Transverse colon (tissue), 4 donors: ENCODE measurements at regions not wholly inside any gene's neighbourhood (a gene's known extent, or its start where the extent isn't known, plus 50 kb on each side); places are given as distances from the start of the nearest gene placed in this dataset.
A peak's percentile ranks its signal among the peaks of the same experiment; 100 is the strongest.

Experiments used
- DNase-seq: peaks from one replicate; pipeline ENCODE4 v3.0.0-alpha.2; 2019
- H3K27ac ChIP-seq, 4 donors: fragments of 200-600 bp; sonication (generic); 2 replicates each; pipeline ENCODE4 v1.5.1; 2016 to 2018; ENCODE audit warnings: inconsistent platforms in 4 of 4
- H3K27me3 ChIP-seq: fragments of 200-600 bp; sonication (generic); 2 replicates; pipeline ENCODE4 v1.5.1; 2017; ENCODE audit warnings: inconsistent platforms
- H3K36me3 ChIP-seq, 4 donors: fragments of 200-600 bp; sonication (generic); 2 replicates each; pipeline ENCODE4 v1.5.1; 2017 to 2019; ENCODE audit warnings: inconsistent platforms in 4 of 4
- H3K4me1 ChIP-seq, 4 donors: fragments of 200-600 bp; sonication (generic); 2 replicates each; pipeline ENCODE4 v1.5.1; 2017 to 2020; ENCODE audit warnings: inconsistent platforms in 4 of 4
- H3K4me3 ChIP-seq, 4 donors: fragments of 200-600 bp; sonication (generic); 1 replicate in 1 of 4; 2 replicates in 3 of 4; pipeline versions ENCODE4 v1.5.1 to v1.6.1; 2017 to 2019; ENCODE audit warnings: inconsistent platforms in 4 of 4
- H3K9me3 ChIP-seq, 2 donors: fragments of 200-600 bp; sonication (generic); 2 replicates each; pipeline ENCODE4 v1.5.1; 2017 to 2019; ENCODE audit warnings: inconsistent platforms in 2 of 2
- CTCF ChIP-seq, 5 experiments: fragments of 200-600 bp in 3 of 5; fragments of 450-650 bp in 2 of 5; sonication (generic) in 3 of 5; IDR thresholded peaks; 1 replicate in 2 of 5; 2 replicates in 3 of 5; pipeline ENCODE4 v1.5.1; 2016 to 2017; ENCODE audit warnings: antibody characterized with exemption in 5 of 5, inconsistent platforms in 3 of 5, mild to moderate bottlenecking in 2 of 5, moderate library complexity in 1 of 5
- EP300 ChIP-seq: sonication (generic); formaldehyde crosslinking; IDR thresholded peaks from one replicate; pipeline ENCODE4 v1.6.1; 2017; ENCODE audit warnings: antibody characterized with exemption, low read depth
- POLR2A ChIP-seq: fragments of 450-650 bp; IDR thresholded peaks from one replicate; pipeline ENCODE4 v1.6.1; 2016; ENCODE audit warnings: antibody characterized with exemption, mild to moderate bottlenecking, moderate library complexity
- POLR2AphosphoS5 ChIP-seq, 3 donors: sonication (generic); formaldehyde crosslinking; IDR thresholded peaks; one replicate each; pipeline ENCODE4 v1.6.1; 2016; ENCODE audit warnings: antibody characterized with exemption in 3 of 3
- WGBS, 2 donors: methylation state at CpG; one replicate each; pipeline ENCODE4 v1.1.5; 2018; ENCODE audit warnings: low coverage in 1 of 2; 5-methylcytosine and 5-hydroxymethylcytosine counted together
- in situ Hi-C, 4 donors: fragments of 200-750 bp; cut with MboI; loops; one replicate each; pipeline versions ENCODE4 v1.15.0 to v1.15.1; 2017; ENCODE audit warnings: low sequenced_read_pairs in 3 of 4, low pct_ligation_motif_present in 1 of 4, low pct_unique_long_range_greater_than_20kb in 1 of 4
- intact Hi-C: fragments of 100-400 bp; cut with DNase I; formaldehyde crosslinking; loops from one replicate; pipeline ENCODE4 v1.15.1; 2023; ENCODE audit warnings: low total_unique reads

DNA sequence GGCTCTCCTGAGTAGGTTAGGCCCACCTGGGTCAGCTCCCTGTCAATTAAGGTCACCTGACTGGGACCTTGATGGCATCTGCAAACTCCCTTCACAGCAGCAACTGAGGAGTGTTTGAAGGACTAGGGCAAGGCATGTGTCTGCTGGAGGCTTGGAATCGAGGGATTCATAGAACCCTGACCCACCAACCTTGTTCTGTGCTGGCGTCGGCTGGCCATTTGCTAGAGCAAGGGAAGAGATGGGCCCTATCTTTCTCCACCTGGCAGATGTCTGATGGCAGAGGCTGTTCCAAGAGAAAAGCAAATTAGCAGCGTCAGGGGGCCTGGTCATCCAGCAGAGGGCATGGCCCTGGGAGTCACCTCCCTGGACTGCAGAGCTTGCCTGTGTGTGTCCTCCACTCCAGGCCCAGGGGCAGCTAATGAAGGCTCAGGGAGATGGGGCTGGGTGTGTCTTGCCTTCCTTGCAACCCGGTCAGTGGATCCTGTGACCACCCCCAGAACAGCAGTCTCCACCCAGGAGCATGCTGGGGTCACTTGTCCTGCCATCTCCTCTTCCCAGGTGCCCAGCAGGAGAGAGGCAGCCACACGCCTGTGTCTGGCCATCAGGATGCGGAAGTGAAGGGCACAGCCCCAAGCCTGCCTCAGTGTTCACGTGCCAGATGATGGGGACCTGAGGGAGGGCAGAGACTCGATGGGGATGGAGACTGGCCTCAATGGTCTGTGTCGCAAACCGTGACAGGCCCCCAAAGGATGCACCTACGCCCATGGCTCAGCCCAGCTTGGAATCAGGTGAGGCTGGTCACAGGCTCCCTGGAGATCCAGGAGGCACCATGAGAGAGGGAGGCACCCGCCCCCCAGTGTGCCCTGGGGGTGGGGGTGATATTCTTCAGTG is 53.9 kb downstream of the BARX1 start:
- 81% methylated on average over 12 of the region's 13 CpGs; no CpG with 5 or more reads in 1 of the 2 donors for WGBS, 2 donors
- H3K9me3 ChIP-seq: no peaks in the 10 kb centered on the region
- no peaks in the 10 kb centered on the region for H3K27me3 ChIP-seq
- no peak overlapping the region for H3K27ac ChIP-seq
- TF ChIP-seq POLR2AphosphoS5 (IDR thresholded peaks at IDR 0.05) (no peak), CTCF (IDR thresholded peaks at IDR 0.05) (no peak), EP300 (no peak), POLR2A (no peak)
- no peaks in the 10 kb centered on the region for H3K36me3 ChIP-seq
- intact Hi-C loops (no loop called here), in situ Hi-C loops (no loop called here)
- no peak overlapping the region for H3K4me3 ChIP-seq
- H3K4me1 ChIP-seq: no peaks in the 10 kb centered on the region
- peak; percentile 5 for DNase-seq

DNA sequence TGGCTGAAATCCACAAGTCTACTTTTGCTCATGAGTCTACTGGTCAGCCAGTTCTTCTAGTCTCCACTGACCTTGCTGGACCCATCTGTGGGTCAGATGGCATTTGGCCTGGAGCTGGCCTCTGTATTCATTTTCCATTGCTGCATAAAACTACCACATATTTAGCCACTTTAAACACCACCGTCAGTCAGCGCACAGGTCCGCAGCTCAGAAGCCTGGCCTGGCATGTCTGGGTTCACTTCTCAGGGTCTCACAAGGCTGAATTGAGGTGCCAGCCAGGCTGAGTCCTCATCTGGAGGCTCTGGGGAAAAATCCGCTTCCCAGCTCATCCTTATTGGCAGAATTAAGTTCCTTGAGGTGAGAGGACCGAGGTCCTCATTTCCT is 54.7 kb downstream of the BARX1 start:
- no peak for TF ChIP-seq CTCF (IDR thresholded peaks at IDR 0.05)
- no peak for TF ChIP-seq POLR2A
- 80 to 88% methylated on average over 2 to 5 of the region's 5 CpGs for WGBS, 2 donors
- in situ Hi-C loops (no loop called here), intact Hi-C loops (no loop called here)
- no peaks in the 10 kb centered on the region for H3K9me3 ChIP-seq
- no peak for DNase-seq
- H3K4me1 ChIP-seq: no peaks in the 10 kb centered on the region
- H3K27ac ChIP-seq: no peak overlapping the region
- no peaks in the 10 kb centered on the region for H3K27me3 ChIP-seq
- no peaks in the 10 kb centered on the region for H3K36me3 ChIP-seq
- no peak overlapping the region for H3K4me3 ChIP-seq

- Histone ChIP-seq H3K4me3 (no peak overlapping the region), H3K27ac (no peak overlapping the region), H3K27me3 (no peaks in the 10 kb centered on the region), H3K36me3 (no peaks in the 10 kb centered on the region), H3K9me3 (no peaks in the 10 kb centered on the region), H3K4me1 (no peaks in the 10 kb centered on the region)
- TF ChIP-seq POLR2AphosphoS5 (IDR thresholded peaks at IDR 0.05) (no peak), CTCF (IDR thresholded peaks at IDR 0.05) (no peak), POLR2A (no peak), EP300 (no peak)
- 88% methylated on average over 8 of the region's 8 CpGs; no CpG with 5 or more reads in 1 of the 2 donors for WGBS, 2 donors
- in situ Hi-C loops: no loop called here
- peak; percentile 2 for DNase-seq
- intact Hi-C loops: no loop called here
Measured at GRCh38 chr9:93899609-93900435, 55.3 kb downstream of the BARX1 start.
